HUDEP-2 (cell line): ENCODE measurements at regions not wholly inside any gene's neighbourhood (a gene's known extent, or its start where the extent isn't known, plus 50 kb on each side); places are given as distances from the start of the nearest gene placed in this dataset.
"Not testable (repeated sequence)": the region's sequence is repeated elsewhere in the genome, so short reads cannot be mapped to it uniquely, and the experiment has no call there.

Experiments used
- DNase-seq, 76 experiments: peaks; one replicate each; lab custom pipeline; 2025; ENCODE audit not compliant: unreplicated experiment in 76 of 76; lab: John Stamatoyannopoulos, UW

DNA sequence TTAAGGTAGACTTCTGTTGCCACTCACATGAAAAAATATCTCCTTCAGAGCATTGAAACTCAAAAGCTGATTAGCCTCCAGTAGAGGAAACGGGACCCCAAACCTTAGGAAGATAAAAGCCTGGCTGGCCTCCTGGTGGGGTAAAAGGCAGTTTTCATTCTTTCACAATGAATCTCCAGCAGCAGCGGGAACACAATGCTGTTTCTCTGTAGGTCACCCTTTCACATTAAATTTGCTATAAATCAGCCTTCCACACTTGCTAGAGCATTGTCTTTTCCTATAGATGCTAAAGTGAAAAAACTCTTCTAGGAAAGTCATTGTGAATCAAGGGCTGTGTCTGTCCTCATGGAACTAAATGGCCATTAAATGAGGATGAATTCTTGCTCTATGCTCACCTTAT lies 207.3 kb upstream of the MAGEB2 start:
- DNase-seq, result no peak

- DNase-seq, result no peak
Observed at GRCh38 chrX:30010471-30010870, 204.9 kb upstream of the MAGEB2 start.

DNA sequence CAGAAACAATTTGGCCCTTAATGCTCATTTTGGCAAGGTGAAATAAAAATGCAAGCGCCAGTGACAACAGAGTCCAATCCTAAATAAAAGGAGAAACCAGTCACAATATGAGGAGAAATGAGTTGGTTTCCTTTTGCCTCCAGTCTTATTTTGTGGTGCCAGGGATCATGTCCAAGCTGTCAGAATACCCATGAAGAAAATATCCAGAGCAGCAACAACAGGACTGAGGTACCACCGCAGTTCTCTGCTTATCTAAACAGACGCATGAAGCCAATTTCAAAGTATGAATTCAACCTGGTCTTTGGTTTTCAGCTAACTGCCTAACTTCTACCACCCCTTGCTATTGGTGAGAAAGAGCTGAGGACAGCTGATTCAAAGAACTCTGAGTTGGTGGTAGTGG lies 199.9 kb upstream of the MAGEB2 start:
- DNase-seq, result no peak

DNA sequence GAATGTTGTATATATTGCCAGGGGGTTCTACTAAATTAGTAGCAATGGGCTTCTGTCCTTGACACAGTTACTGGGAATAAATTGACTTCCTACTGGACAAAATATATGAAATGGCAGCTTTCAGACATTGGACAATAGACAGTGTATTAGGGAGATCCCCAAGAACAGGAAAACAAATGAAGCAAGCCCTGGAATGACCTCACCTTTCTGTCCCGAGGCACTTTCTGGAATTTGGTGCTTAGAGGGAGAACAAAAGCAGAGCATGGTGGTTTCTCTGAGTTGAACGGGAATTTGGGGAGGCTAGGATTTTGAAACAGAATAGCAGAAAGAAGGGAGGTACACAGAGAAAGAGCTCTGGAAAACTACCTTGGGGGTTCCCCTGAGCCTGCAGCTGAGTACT lies 187.7 kb upstream of the MAGEB2 start:
- no peak for DNase-seq

DNA sequence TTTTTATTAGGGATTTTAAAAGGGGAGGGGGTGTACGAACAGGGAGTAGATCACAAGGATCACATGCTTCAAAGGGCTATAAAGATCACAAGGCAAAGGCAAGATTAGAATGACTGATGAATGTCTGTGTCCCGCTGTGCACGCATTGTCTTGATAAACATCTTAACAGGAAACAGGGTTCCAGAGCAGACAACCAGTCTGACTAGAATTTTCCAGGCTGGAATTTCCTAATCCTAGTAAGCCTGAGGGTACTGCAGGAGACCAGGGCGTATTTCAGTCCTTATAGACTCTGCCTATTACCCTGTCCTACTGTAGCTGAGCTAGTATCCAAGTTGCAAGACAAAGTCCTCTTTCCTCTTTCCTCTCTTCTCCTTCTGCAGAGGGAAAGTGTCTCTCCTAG lies 179.0 kb upstream of the MAGEB2 start:
- not testable (repeated sequence) for DNase-seq

DNA sequence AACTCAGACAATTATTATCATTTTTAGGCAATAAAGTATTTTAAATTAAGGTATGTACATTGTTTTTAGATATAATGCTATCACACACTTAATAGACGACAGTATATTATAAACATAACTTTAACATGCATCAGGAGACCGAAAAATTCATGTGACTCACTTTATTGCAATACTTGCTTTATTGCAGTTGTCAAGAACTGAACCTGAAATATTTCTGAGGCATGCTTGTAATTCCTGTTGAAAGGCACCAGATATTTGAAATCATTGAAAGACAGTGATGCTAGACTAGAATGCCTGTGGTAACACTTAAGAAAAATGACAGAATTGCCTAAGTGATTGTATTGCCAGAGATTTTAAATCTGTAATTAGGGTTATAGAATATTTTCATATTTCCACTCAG lies 175.6 kb upstream of the MAGEB2 start:
- DNase-seq, result no peak

DNA sequence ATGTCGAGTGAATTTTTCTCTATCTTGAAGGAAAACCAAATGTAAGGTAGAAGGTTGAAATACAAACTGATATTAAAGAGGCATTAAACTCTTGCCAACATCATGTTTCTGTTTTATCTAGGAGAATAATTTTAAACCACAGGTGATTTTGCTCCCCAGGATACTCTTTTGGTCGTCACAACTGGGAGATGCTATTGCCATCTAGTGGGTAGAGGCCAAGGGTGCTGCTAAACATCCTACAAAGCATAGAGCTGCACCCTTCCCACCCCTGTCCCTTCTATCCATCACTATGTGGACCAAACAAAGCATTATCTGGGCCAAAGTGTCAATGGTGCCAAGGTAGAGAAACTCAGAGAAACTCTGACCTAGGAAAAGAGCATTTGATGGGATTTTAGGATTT lies 154.6 kb upstream of the MAGEB2 start:
- no peak for DNase-seq

DNA sequence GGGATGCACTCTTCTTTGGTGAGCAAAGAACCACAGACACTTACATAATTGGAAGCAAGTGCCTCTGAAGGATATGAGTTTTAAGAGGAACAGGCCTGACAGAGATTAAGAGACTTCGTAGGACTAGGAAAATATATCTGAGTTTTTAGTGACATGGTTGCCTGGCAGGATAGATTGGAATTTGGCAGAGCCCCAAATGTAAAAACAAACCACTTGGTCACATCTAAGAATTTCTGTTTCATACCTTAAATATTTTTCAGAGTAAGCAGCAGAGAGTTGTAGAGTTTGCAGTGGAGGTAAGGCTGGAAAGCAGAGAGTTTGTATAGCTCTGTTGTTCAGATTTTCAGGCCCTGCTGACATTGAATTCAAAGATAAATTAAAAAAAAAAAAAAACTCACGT lies 150.1 kb upstream of the MAGEB2 start:
- DNase-seq, result no peak

DNA sequence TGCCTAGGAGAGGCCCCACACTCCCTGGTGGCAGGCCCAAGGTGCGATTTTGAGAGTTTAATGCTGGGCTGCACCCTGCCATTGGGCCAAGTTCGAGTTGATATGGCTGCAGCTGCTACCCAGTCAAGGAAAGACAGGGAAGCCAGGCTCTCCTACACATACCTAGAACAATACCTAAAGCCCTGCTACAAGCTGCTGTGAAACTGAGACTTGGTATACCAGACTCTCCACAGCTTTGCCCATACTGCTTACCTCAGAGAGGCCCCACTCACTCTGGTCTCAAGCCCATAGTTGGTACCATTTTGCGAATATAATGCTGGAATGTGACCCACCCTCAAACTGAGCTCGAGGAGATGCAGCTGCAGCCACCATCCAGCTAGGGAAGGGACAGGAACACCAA lies 147.7 kb upstream of the MAGEB2 start:
- no peak for DNase-seq

- no peak for DNase-seq
Observed at GRCh38 chrX:30085571-30085970, 129.8 kb upstream of the MAGEB2 start.

- DNase-seq, result no peak
Observed at GRCh38 chrX:30111431-30111830, 103.9 kb upstream of the MAGEB2 start.

DNA sequence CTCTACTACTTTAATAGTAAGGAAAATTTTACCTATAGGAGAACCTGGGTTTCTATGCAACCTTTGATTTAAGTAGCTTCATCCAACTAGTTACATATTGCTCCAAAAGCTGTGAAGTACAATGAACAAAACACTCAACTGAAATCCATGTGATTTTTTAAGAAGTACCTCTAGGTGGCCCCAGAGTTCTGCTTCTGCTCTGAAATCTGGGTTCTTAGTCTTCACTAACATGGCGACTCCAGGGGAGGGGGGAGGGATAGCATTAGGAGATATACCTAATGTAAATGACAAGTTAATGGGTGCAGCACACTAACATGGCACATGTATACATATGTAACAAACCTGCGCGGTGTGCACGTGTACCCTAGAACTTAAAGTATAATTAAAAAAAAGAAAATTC lies 73.4 kb upstream of the MAGEB2 start:
- peak in 10 of 76 experiments; percentile 0 to 22 (median 7) for DNase-seq

DNA sequence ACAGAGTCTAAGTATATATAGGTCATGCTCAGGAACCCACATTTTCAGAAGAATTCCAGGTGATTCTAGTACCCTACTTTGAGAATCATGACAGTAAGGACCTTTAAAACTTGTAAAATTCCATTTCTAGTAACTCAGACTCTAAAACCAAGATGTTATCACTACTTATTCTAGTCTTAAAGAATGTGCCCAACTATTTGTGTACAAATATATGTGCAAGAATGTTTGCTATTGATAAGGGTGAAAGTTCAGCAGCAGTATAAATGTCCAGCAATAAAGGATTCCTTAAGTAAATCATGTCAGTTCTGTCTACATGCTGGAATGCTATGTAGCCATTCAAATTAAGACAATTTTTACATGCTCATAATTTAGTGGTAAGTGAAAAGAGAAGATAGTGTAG lies 71.1 kb upstream of the MAGEB2 start:
- DNase-seq, result no peak

DNA sequence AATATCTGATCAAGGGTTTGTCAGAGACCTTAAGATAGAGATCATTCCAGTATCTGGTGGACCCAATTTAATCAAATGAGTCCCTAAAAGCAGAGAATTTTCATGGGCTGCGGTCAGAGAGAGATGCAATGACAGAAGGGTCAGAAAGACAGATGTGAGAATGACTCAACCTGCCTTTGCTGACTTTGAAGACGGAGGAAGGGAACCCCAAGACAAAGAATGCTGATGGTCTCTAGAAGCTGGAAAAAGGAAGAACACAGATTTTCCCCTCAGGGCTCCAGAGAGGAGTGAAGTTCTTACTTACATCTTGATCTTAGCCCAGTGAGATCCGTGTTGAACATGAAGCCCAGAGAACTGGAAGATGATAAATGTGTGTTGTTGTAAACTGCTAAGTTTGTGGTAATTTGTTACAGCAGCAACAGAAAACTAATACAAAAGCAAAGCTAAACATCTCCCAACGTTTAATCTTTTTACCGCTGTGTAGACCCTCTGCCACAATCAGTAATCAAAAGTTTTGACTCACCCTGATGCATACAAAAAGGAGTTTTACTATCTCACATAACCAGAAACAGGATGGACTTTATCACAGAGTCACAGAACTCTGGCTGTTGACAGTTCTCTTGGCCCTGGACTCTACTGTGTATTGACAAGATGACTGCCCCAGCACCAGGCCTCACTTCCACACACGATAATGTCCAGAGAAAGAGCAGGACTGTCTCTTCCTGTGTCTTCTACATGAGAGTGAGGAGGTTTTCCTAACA lies 70.2 kb upstream of the MAGEB2 start:
- peak in 10 of 76 experiments; percentile 0 to 36 (median 14) for DNase-seq

- no peak for DNase-seq
Observed at GRCh38 chrX:30147996-30148643, 67.2 kb upstream of the MAGEB2 start.

- not testable (repeated sequence) for DNase-seq
Observed at GRCh38 chrX:30149206-30149605, 66.2 kb upstream of the MAGEB2 start.

GRCh38 chrX:30150196-30150895 lies 65.0 kb upstream of the MAGEB2 start:
- no peak for DNase-seq

DNA sequence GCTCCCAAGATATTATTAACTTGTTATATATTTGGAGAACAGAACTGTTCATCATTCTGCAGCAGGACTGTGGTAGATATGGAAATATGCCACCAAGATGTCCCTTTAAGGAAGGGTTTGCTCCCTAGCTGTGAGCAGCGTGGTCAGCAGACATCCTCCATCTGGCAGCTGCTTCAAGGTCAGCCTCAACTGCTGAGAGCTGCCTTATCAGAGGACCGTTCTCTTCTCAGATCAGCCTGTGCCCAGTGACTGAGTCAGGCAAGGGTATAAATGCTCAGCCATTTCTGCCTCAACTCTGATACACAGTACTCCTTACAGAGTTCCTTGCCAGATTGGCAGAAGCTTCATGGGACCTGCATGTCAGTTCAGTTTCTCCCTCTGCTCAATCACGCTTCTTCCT lies 63.4 kb upstream of the MAGEB2 start:
- DNase-seq, result peak in 9 of 76 experiments; percentile 0 to 23 (median 7)

GRCh38 chrX:30153175-30153880 lies 62.0 kb upstream of the MAGEB2 start:
- peak in 1 of 76 experiments; percentile 1 for DNase-seq

- DNase-seq, result no peak
Observed at GRCh38 chrX:30153881-30154260, 61.5 kb upstream of the MAGEB2 start.

DNA sequence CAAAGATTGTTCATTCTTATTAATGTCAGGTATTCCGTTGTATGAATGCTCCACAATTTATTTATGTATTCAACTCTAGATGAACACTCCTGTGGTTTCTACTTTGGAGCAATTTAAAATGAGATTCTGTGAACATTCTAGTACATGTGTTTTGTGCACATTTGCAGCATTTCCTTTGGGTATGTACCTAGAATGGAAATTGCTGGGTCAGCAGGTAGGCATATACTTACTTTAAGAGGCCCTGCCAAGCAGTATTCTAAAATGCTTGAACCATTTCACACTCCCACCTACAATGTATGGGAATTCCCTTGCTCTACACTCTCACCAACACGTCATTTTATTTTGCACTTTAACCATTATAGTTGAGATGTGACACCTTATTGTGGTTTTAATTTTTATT lies 59.4 kb upstream of the MAGEB2 start:
- no peak for DNase-seq
